Fibroblast of lung (primary cell): ENCODE measurements at regions not wholly inside any gene's neighbourhood (a gene's known extent, or its start where the extent isn't known, plus 50 kb on each side); places are given as distances from the start of the nearest gene placed in this dataset.

Experiments used
- EZH2 ChIP-seq: IDR thresholded peaks from 2 replicates; pipeline ENCODE4 v1.5.1; 2012; ENCODE audit warnings: low read length, control low read depth, mild to moderate bottlenecking; ENCODE audit errors: missing control alignments
- TF ChIP-seq, protein P1 (sequence below), 2 donors: IDR thresholded peaks in 1 of 2; conservative IDR thresholded peaks in 1 of 2; 1 replicate in 1 of 2; 2 replicates in 1 of 2; pipeline ENCODE4 v1.5.1; 2011 to 2012; ENCODE audit warnings: low read length in 2 of 2, control low read depth in 1 of 2, inconsistent platforms in 1 of 2, low read depth in 1 of 2, mild to moderate bottlenecking in 1 of 2

DNA sequence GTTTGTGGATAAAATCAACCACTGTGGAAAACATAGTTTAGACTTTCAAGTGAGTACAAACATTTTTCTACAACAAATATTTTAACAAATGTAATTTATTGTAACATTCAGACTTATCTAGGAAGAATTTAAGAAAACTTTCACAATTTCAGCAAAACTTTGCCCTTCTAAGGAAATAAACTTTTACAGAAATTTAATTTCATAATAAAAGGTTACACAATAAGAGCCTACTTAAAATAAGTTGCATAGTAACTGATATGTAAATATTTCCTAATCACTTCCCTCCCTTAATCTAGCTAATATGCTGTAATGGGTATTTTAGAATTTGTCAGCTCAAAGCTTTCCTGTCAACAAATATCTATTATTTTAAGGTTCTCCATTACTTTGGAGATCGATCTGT, 1899.9 kb downstream of the MAT2B start:
- TF ChIP-seq, protein P1, sequence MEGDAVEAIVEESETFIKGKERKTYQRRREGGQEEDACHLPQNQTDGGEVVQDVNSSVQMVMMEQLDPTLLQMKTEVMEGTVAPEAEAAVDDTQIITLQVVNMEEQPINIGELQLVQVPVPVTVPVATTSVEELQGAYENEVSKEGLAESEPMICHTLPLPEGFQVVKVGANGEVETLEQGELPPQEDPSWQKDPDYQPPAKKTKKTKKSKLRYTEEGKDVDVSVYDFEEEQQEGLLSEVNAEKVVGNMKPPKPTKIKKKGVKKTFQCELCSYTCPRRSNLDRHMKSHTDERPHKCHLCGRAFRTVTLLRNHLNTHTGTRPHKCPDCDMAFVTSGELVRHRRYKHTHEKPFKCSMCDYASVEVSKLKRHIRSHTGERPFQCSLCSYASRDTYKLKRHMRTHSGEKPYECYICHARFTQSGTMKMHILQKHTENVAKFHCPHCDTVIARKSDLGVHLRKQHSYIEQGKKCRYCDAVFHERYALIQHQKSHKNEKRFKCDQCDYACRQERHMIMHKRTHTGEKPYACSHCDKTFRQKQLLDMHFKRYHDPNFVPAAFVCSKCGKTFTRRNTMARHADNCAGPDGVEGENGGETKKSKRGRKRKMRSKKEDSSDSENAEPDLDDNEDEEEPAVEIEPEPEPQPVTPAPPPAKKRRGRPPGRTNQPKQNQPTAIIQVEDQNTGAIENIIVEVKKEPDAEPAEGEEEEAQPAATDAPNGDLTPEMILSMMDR (conservative IDR thresholded peaks at IDR 0.05 in 1 of 2, IDR thresholded peaks at IDR 0.05 in 1 of 2; ENCODE audit: low read depth in 1 of 2, low read length in 2 of 2), result no peak
- TF ChIP-seq EZH2, result no peak
